HG02588 (cell line): ENCODE measurements at regions not wholly inside any gene's neighbourhood (a gene's known extent, or its start where the extent isn't known, plus 50 kb on each side); places are given as distances from the start of the nearest gene placed in this dataset.

Experiments used
- ATAC-seq: cut with Tn5 transposase; IDR thresholded peaks from one replicate; pipeline ENCODE4 v1.9.1; 2021; ENCODE audit warnings: mild to moderate bottlenecking, moderate library complexity; ENCODE audit not compliant: unreplicated experiment

- ATAC-seq = no peak
Observed at GRCh38 chr6:22222469-22222868, 74.4 kb downstream of the PRL start.

GRCh38 chr6:22227824-22228610 is 68.8 kb downstream of the PRL start:
- no peak for ATAC-seq

- ATAC-seq = no peak
Observed at GRCh38 chr6:22231050-22231449, 65.8 kb downstream of the PRL start.

- ATAC-seq = no peak
Observed at GRCh38 chr6:22231616-22232015, 65.2 kb downstream of the PRL start.

- no peak for ATAC-seq
Observed at GRCh38 chr6:22236626-22237414, 60.0 kb downstream of the PRL start.
